Esophagus squamous epithelium (tissue), 4 donors: ENCODE measurements at regions not wholly inside any gene's neighbourhood (a gene's known extent, or its start where the extent isn't known, plus 50 kb on each side); places are given as distances from the start of the nearest gene placed in this dataset.

Source experiments
- CTCF ChIP-seq, 6 experiments: fragments of 450-650 bp in 4 of 6; fragments of 200-600 bp in 2 of 6; sonication (generic) in 2 of 6; IDR thresholded peaks; one replicate each; pipeline ENCODE4 v1.5.1; 2016 to 2019; ENCODE audit warnings: antibody characterized with exemption in 6 of 6, mild to moderate bottlenecking in 4 of 6, moderate library complexity in 4 of 6
- POLR2A ChIP-seq, 4 donors: fragments of 450-650 bp; IDR thresholded peaks; one replicate each; pipeline ENCODE4 v1.6.1; 2017; ENCODE audit warnings: antibody characterized with exemption in 4 of 4, mild to moderate bottlenecking in 4 of 4, moderate library complexity in 3 of 4

- TF ChIP-seq CTCF (IDR thresholded peaks at IDR 0.05) (no peak), POLR2A (IDR thresholded peaks at IDR 0.05) (no peak)
Observed at GRCh38 chr2:415986-416610, 128.2 kb upstream of the ALKAL2 start.
